ENCODE measurements at regions not wholly inside any gene's neighbourhood (a gene's known extent, or its start where the extent isn't known, plus 50 kb on each side); places are given as distances from the start of the nearest gene placed in this dataset.

- H3K23me2 ChIP-seq (ENCODE audit: insufficient read length, low read depth, low read length, poor library complexity, severe bottlenecking) = no peaks in the 10 kb centered on the region
- no peak overlapping the region for H2AK5ac ChIP-seq (ENCODE audit: insufficient read length, low read length)
- no peak overlapping the region for H4K8ac ChIP-seq (replicated peaks; ENCODE audit: insufficient read length, low read depth, low read length)
- Mint-ChIP-seq H3K9me3 (no peaks in the 10 kb centered on the region; a peak in 1 of 5 replicates), H3K27me3 (ENCODE audit: low read depth) (no peaks in the 10 kb centered on the region), H3K4me1 (peaks cover 5 to 7% of the 10 kb centered on the region in 2 experiments), H3K27ac (no peak overlapping the region), H3K36me3 (ENCODE audit: insufficient read depth in 1 of 3, low read depth in 3 of 3) (no peaks in the 10 kb centered on the region), H3K4me3 (no peak overlapping the region)
- H3K18ac ChIP-seq (ENCODE audit: insufficient read length, low read depth, low read length) = no peak overlapping the region
- H3K4me1 ChIP-seq (ENCODE audit: insufficient read depth, low read length) = no peaks in the 10 kb centered on the region
- TF ChIP-seq CTCF (conservative IDR thresholded peaks at IDR 0.05) = no peak
- H2AFZ ChIP-seq (ENCODE audit: low read length) = no peak overlapping the region
- H3K79me1 ChIP-seq (ENCODE audit: insufficient read depth, low read depth, low read length, poor library complexity, severe bottlenecking) = no peaks in the 10 kb centered on the region
- H3K14ac ChIP-seq (ENCODE audit: insufficient read depth, low read length) = no peak overlapping the region
- H4K20me1 ChIP-seq (ENCODE audit: control insufficient read depth, insufficient read depth, insufficient read length) = no peaks in the 10 kb centered on the region
- no peak overlapping the region for H2BK120ac ChIP-seq (ENCODE audit: low read depth, low read length, poor library complexity, severe bottlenecking)
- H3K9me3 ChIP-seq (ENCODE audit: control insufficient read depth, low read depth, low read length) = no peaks in the 10 kb centered on the region
- H4K5ac ChIP-seq (ENCODE audit: insufficient read length, low read depth, low read length) = no peak overlapping the region
- H2BK15ac ChIP-seq (ENCODE audit: low read depth, low read length) = no peak overlapping the region
- H4K91ac ChIP-seq (ENCODE audit: insufficient read length, low read depth, low read length) = no peak overlapping the region
- H3K79me2 ChIP-seq (ENCODE audit: insufficient read depth, low read length) = no peaks in the 10 kb centered on the region
- no peak overlapping the region for H3K27ac ChIP-seq (ENCODE audit: insufficient read length, low read depth, low read length)
- H3K4ac ChIP-seq (ENCODE audit: low read depth, low read length) = no peak overlapping the region
- H3K23ac ChIP-seq (ENCODE audit: insufficient read length, low read depth, low read length) = no peak overlapping the region
- no peak overlapping the region for H2BK5ac ChIP-seq (ENCODE audit: insufficient read length, low read length)
- no peak for DNase-seq
- H2BK12ac ChIP-seq (ENCODE audit: insufficient read length, low read depth, low read length) = no peak overlapping the region
- no peak overlapping the region for H3K9ac ChIP-seq (ENCODE audit: extremely low read depth, insufficient read length, low read length)
- H3K56ac ChIP-seq (ENCODE audit: insufficient read length, low read depth, low read length) = no peak overlapping the region
- H2BK20ac ChIP-seq (ENCODE audit: low read depth, low read length, poor library complexity, severe bottlenecking) = no peak overlapping the region
- no CpG with 5 or more reads among the region's 14 CpGs for WGBS (ENCODE audit: extremely low coverage, insufficient read length, low lambda C conversion rate)
- H3K27me3 ChIP-seq (ENCODE audit: insufficient read depth, low read length) = no peaks in the 10 kb centered on the region
- no peak overlapping the region for H3K4me2 ChIP-seq (ENCODE audit: insufficient read depth, insufficient read length, low read length)
- no peak overlapping the region for H3T11ph ChIP-seq (ENCODE audit: low read length)
Observed at GRCh38 chr3:194833114-194833910, 147.6 kb downstream of the FAM43A start.
